Gastrocnemius medialis (tissue), 4 donors: ENCODE measurements at regions not wholly inside any gene's neighbourhood (a gene's known extent, or its start where the extent isn't known, plus 50 kb on each side); places are given as distances from the start of the nearest gene placed in this dataset.

ENCODE experiments used
- ATAC-seq, 2 donors: fragments of 150-250 bp; one replicate each; pipeline ENCODE4 v1.9.1; 2016
- DNase-seq, 2 donors: peaks; one replicate each; pipeline ENCODE4 v3.0.0-alpha.2; 2019
- H3K27ac ChIP-seq, 4 donors: fragments of 200-600 bp; sonication (generic); 1 replicate in 1 of 4; 2 replicates in 3 of 4; pipeline ENCODE4 v1.5.1; 2016 to 2018; ENCODE audit warnings: mild to moderate bottlenecking in 2 of 4, moderate library complexity in 1 of 4
- H3K27me3 ChIP-seq, 3 donors: fragments of 200-600 bp; sonication (generic) in 2 of 3; 1 replicate in 1 of 3; 2 replicates in 2 of 3; pipeline versions ENCODE4 v1.5.1 to v1.6.0; 2016 to 2019; ENCODE audit warnings: mild to moderate bottlenecking in 1 of 3, moderate library complexity in 1 of 3
- H3K36me3 ChIP-seq, 2 donors: fragments of 200-600 bp; sonication (generic) in 1 of 2; one replicate each; pipeline ENCODE4 v1.5.1; 2017 to 2018
- H3K4me1 ChIP-seq, 2 donors: fragments of 200-600 bp; sonication (generic) in 1 of 2; one replicate each; pipeline ENCODE4 v1.5.1; 2016 to 2017; ENCODE audit warnings: mild to moderate bottlenecking in 2 of 2
- H3K4me3 ChIP-seq, 4 donors: fragments of 200-600 bp; sonication (generic) in 3 of 4; 1 replicate in 1 of 4; 2 replicates in 3 of 4; pipeline ENCODE4 v1.5.1; 2016 to 2019; ENCODE audit warnings: mild to moderate bottlenecking in 2 of 4
- H3K9me3 ChIP-seq, 3 donors: fragments of 200-600 bp; sonication (generic) in 2 of 3; 1 replicate in 1 of 3; 2 replicates in 2 of 3; pipeline ENCODE4 v1.5.1; 2016 to 2019
- CTCF ChIP-seq, 5 experiments: fragments of 450-650 bp in 3 of 5; fragments of 200-600 bp in 2 of 5; sonication (generic) in 2 of 5; IDR thresholded peaks in 4 of 5; conservative IDR thresholded peaks in 1 of 5; 1 replicate in 4 of 5; 2 replicates in 1 of 5; pipeline ENCODE4 v1.5.1; 2016 to 2019; ENCODE audit warnings: antibody characterized with exemption in 5 of 5, mild to moderate bottlenecking in 3 of 5, moderate library complexity in 3 of 5
- POLR2A ChIP-seq, 2 donors: fragments of 450-650 bp; IDR thresholded peaks; one replicate each; pipeline ENCODE4 v1.6.1; 2017; ENCODE audit warnings: antibody characterized with exemption in 2 of 2, mild to moderate bottlenecking in 2 of 2, moderate library complexity in 2 of 2
- in situ Hi-C, 4 donors: fragments of 200-750 bp; cut with MboI; loops; one replicate each; pipeline versions ENCODE4 v1.15.0 to v1.8.0; 2017; ENCODE audit warnings: low sequenced_read_pairs in 4 of 4
- intact Hi-C: fragments of 100-400 bp; cut with DNase I; formaldehyde crosslinking; loops from one replicate; pipeline ENCODE4 v1.15.1; 2023; ENCODE audit warnings: low total_unique reads

- no peak for TF ChIP-seq CTCF (IDR thresholded peaks at IDR 0.05 in 4 of 5, conservative IDR thresholded peaks at IDR 0.05 in 1 of 5)
- no peak for TF ChIP-seq POLR2A (IDR thresholded peaks at IDR 0.05)
- intact Hi-C loops: no loop called here
- H3K27me3 ChIP-seq: no peaks in the 10 kb centered on the region
- H3K27ac ChIP-seq: no peak overlapping the region
- in situ Hi-C loops: no loop called here
- no peak overlapping the region for H3K4me3 ChIP-seq
- DNase-seq (no peak), ATAC-seq (no peak)
- no peaks in the 10 kb centered on the region for H3K9me3 ChIP-seq
- H3K4me1 ChIP-seq: no peaks in the 10 kb centered on the region
- H3K36me3 ChIP-seq: no peaks in the 10 kb centered on the region
These were observed 221.8 kb upstream of the SUCLG2 start for GRCh38 chr3:67876261-67876660.

GRCh38 chr3:67875858-67876257 lies 221.4 kb upstream of the SUCLG2 start:
- Histone ChIP-seq H3K27me3 (no peaks in the 10 kb centered on the region), H3K9me3 (no peaks in the 10 kb centered on the region), H3K4me1 (no peaks in the 10 kb centered on the region), H3K4me3 (no peak overlapping the region), H3K36me3 (no peaks in the 10 kb centered on the region), H3K27ac (no peak overlapping the region)
- no peak for ATAC-seq
- in situ Hi-C loops: no loop called here
- intact Hi-C loops: no loop called here
- no peak for DNase-seq
- TF ChIP-seq POLR2A (IDR thresholded peaks at IDR 0.05) (no peak), CTCF (IDR thresholded peaks at IDR 0.05 in 4 of 5, conservative IDR thresholded peaks at IDR 0.05 in 1 of 5) (no peak)

- Histone ChIP-seq H3K4me1 (no peaks in the 10 kb centered on the region), H3K27ac (no peak overlapping the region), H3K9me3 (no peaks in the 10 kb centered on the region), H3K27me3 (no peaks in the 10 kb centered on the region), H3K36me3 (no peaks in the 10 kb centered on the region), H3K4me3 (no peak overlapping the region)
- TF ChIP-seq POLR2A (IDR thresholded peaks at IDR 0.05): no peak
- no peak for TF ChIP-seq CTCF (IDR thresholded peaks at IDR 0.05 in 4 of 5, conservative IDR thresholded peaks at IDR 0.05 in 1 of 5)
- ATAC-seq (no peak), DNase-seq (no peak)
- in situ Hi-C loops (no loop called here), intact Hi-C loops (no loop called here)
These were observed 220.9 kb upstream of the SUCLG2 start for GRCh38 chr3:67875338-67875737.

- no peak for ATAC-seq
- Histone ChIP-seq H3K4me1 (no peaks in the 10 kb centered on the region), H3K27ac (no peak overlapping the region), H3K4me3 (no peak overlapping the region), H3K36me3 (no peaks in the 10 kb centered on the region), H3K27me3 (no peaks in the 10 kb centered on the region), H3K9me3 (no peaks in the 10 kb centered on the region)
- TF ChIP-seq CTCF (IDR thresholded peaks at IDR 0.05 in 4 of 5, conservative IDR thresholded peaks at IDR 0.05 in 1 of 5) (no peak), POLR2A (IDR thresholded peaks at IDR 0.05) (no peak)
- no peak for DNase-seq
- in situ Hi-C loops: no loop called here
- intact Hi-C loops: no loop called here
These were observed 216.1 kb upstream of the SUCLG2 start for GRCh38 chr3:67870477-67870876.

- ATAC-seq (no peak), DNase-seq (no peak)
- Histone ChIP-seq H3K27ac (no peak overlapping the region), H3K4me1 (no peaks in the 10 kb centered on the region), H3K36me3 (no peaks in the 10 kb centered on the region), H3K9me3 (no peaks in the 10 kb centered on the region), H3K27me3 (no peaks in the 10 kb centered on the region), H3K4me3 (no peak overlapping the region)
- intact Hi-C loops (no loop called here), in situ Hi-C loops (no loop called here)
- TF ChIP-seq CTCF (IDR thresholded peaks at IDR 0.05 in 4 of 5, conservative IDR thresholded peaks at IDR 0.05 in 1 of 5): no peak
- TF ChIP-seq POLR2A (IDR thresholded peaks at IDR 0.05): no peak
These were observed 212.2 kb upstream of the SUCLG2 start for GRCh38 chr3:67866571-67866970.
